ENCODE measurements at regions not wholly inside any gene's neighbourhood (a gene's known extent, or its start where the extent isn't known, plus 50 kb on each side); places are given as distances from the start of the nearest gene placed in this dataset.
A peak's percentile ranks its signal among the peaks of the same experiment; 100 is the strongest.
"Not testable (repeated sequence)": the region's sequence is repeated elsewhere in the genome, so short reads cannot be mapped to it uniquely, and the experiment has no call there.

GRCh38 chr12:93237235-93237915 is 140.3 kb upstream of the NUDT4 start:
- H3K36me3 ChIP-seq (ENCODE audit: control insufficient read depth, insufficient read depth, low read length) = no peaks in the 10 kb centered on the region
- H3K27me3 ChIP-seq (ENCODE audit: control insufficient read depth, insufficient read depth, low read length) = no peaks in the 10 kb centered on the region
- no peak for DNase-seq (ENCODE audit: low read depth)
- no peak for TF ChIP-seq CTCF (IDR thresholded peaks at IDR 0.05; ENCODE audit: insufficient read depth, low read length, poor library complexity, severe bottlenecking)
- no peak overlapping the region for H3K4me3 ChIP-seq (ENCODE audit: low read depth, low read length)

GRCh38 chr12:93238512-93239262 is 139.0 kb upstream of the NUDT4 start:
- H3K27me3 ChIP-seq (ENCODE audit: control insufficient read depth, insufficient read depth, low read length); H3K4me3 ChIP-seq (ENCODE audit: low read depth, low read length); DNase-seq (ENCODE audit: low read depth); H3K36me3 ChIP-seq (ENCODE audit: control insufficient read depth, insufficient read depth, low read length): not testable (repeated sequence)

GRCh38 chr12:93239789-93240188 is 137.9 kb upstream of the NUDT4 start:
- H3K27me3 ChIP-seq (ENCODE audit: control insufficient read depth, insufficient read depth, low read length) = not testable (repeated sequence)

GRCh38 chr12:93242154-93242972 is 135.4 kb upstream of the NUDT4 start:
- Histone ChIP-seq H3K27me3 (ENCODE audit: control insufficient read depth, insufficient read depth, low read length) (no peaks in the 10 kb centered on the region), H3K4me3 (ENCODE audit: low read depth, low read length) (no peak overlapping the region), H3K36me3 (ENCODE audit: control insufficient read depth, insufficient read depth, low read length) (no peaks in the 10 kb centered on the region)
- DNase-seq (ENCODE audit: low read depth) = no peak
- TF ChIP-seq CTCF (IDR thresholded peaks at IDR 0.05; ENCODE audit: insufficient read depth, low read length, poor library complexity, severe bottlenecking) = no peak

More at GRCh38 chr12:93239789-93240188, 137.9 kb upstream of the NUDT4 start:
- not testable (repeated sequence) for H3K4me3 ChIP-seq (ENCODE audit: low read depth, low read length); DNase-seq (ENCODE audit: low read depth); H3K36me3 ChIP-seq (ENCODE audit: control insufficient read depth, insufficient read depth, low read length)

- Histone ChIP-seq H3K4me3 (ENCODE audit: low read depth, low read length) (no peak overlapping the region), H3K27me3 (ENCODE audit: control insufficient read depth, insufficient read depth, low read length) (no peaks in the 10 kb centered on the region), H3K36me3 (ENCODE audit: control insufficient read depth, insufficient read depth, low read length) (no peaks in the 10 kb centered on the region)
- DNase-seq (ENCODE audit: low read depth) = no peak
- TF ChIP-seq CTCF (IDR thresholded peaks at IDR 0.05; ENCODE audit: insufficient read depth, low read length, poor library complexity, severe bottlenecking) = no peak
Observed at GRCh38 chr12:93243382-93243688, 134.4 kb upstream of the NUDT4 start.

- peak; percentile 52 for DNase-seq (ENCODE audit: low read depth)
- H3K36me3 ChIP-seq (ENCODE audit: control insufficient read depth, insufficient read depth, low read length) = no peaks in the 10 kb centered on the region
- no peak overlapping the region for H3K4me3 ChIP-seq (ENCODE audit: low read depth, low read length)
- TF ChIP-seq CTCF (IDR thresholded peaks at IDR 0.05; ENCODE audit: insufficient read depth, low read length, poor library complexity, severe bottlenecking) = no peak
- H3K27me3 ChIP-seq (ENCODE audit: control insufficient read depth, insufficient read depth, low read length) = no peaks in the 10 kb centered on the region
Observed at GRCh38 chr12:93243689-93244513, 133.8 kb upstream of the NUDT4 start.

Measured in kidney epithelial cell (primary cell).